Keratinocyte (primary cell): ENCODE measurements at regions not wholly inside any gene's neighbourhood (a gene's known extent, or its start where the extent isn't known, plus 50 kb on each side); places are given as distances from the start of the nearest gene placed in this dataset.

Source experiments
- DNase-seq: peaks from one replicate; pipeline ENCODE4 v3.0.0-alpha.2; 2011; ENCODE audit warnings: low read depth, missing footprints, low spot score
- FAIRE-seq: peaks from 2 replicates; lab custom pipeline; 2011; peaks lifted over from hg19 to GRCh38; lab: Jason Lieb, UNC
- H2AFZ ChIP-seq: 2 replicates; pipeline ENCODE4 v1.6.0; 2012; ENCODE audit warnings: low read length, control low read depth, inconsistent platforms; ENCODE audit not compliant: control insufficient read depth
- H3K27ac ChIP-seq: 2 replicates; pipeline ENCODE4 v1.5.1; 2011; ENCODE audit warnings: low read length; ENCODE audit not compliant: control insufficient read depth, insufficient read depth
- H3K27me3 ChIP-seq: 3 replicates; pipeline ENCODE4 v1.6.0; 2011; ENCODE audit warnings: low read length; ENCODE audit not compliant: control insufficient read depth, insufficient read depth; ENCODE audit errors: extremely low read depth
- H3K36me3 ChIP-seq, 2 experiments: 2 replicates in 1 of 2; 3 replicates in 1 of 2; pipeline ENCODE4 v1.5.1; 2011; ENCODE audit warnings: low read length in 2 of 2, mild to moderate bottlenecking in 1 of 2; ENCODE audit not compliant: control insufficient read depth in 2 of 2, insufficient read depth in 2 of 2; ENCODE audit errors: extremely low read depth in 1 of 2
- H3K4me1 ChIP-seq: 3 replicates; pipeline ENCODE4 v1.5.1; 2011; ENCODE audit warnings: low read length; ENCODE audit not compliant: control insufficient read depth, insufficient read depth; ENCODE audit errors: extremely low read depth
- H3K4me2 ChIP-seq: 3 replicates; pipeline ENCODE4 v1.6.0; 2011; ENCODE audit warnings: low read depth, low read length; ENCODE audit not compliant: control insufficient read depth, insufficient read depth; ENCODE audit errors: extremely low read depth
- H3K4me3 ChIP-seq, 3 experiments: fragments of 200-600 bp in 1 of 3; sonication (generic) in 1 of 3; 2 replicates in 2 of 3; 3 replicates in 1 of 3; pipeline ENCODE4 v1.5.1; 2011 to 2016; ENCODE audit warnings: low read length in 3 of 3, mild to moderate bottlenecking in 3 of 3, control low read depth in 2 of 3, inconsistent platforms in 1 of 3, low read depth in 1 of 3, mixed read lengths in 1 of 3, mixed run types in 1 of 3, moderate library complexity in 1 of 3; ENCODE audit not compliant: control insufficient read depth in 2 of 3, insufficient read depth in 2 of 3; ENCODE audit errors: extremely low read depth in 1 of 3
- H3K79me2 ChIP-seq: 2 replicates; pipeline ENCODE4 v1.6.0; 2012; ENCODE audit warnings: low read length; ENCODE audit not compliant: control insufficient read depth, insufficient read depth
- H3K9ac ChIP-seq: 3 replicates; pipeline ENCODE4 v1.6.0; 2011; ENCODE audit warnings: low read length; ENCODE audit not compliant: control insufficient read depth, insufficient read depth; ENCODE audit errors: extremely low read depth
- H3K9me1 ChIP-seq: 3 replicates; pipeline ENCODE4 v1.6.0; 2011; ENCODE audit warnings: low read length; ENCODE audit not compliant: control insufficient read depth, insufficient read depth; ENCODE audit errors: extremely low read depth
- H3K9me3 ChIP-seq: 2 replicates; pipeline ENCODE4 v1.5.1; 2012; ENCODE audit warnings: low read depth, low read length; ENCODE audit not compliant: control insufficient read depth
- H4K20me1 ChIP-seq: 3 replicates; pipeline ENCODE4 v1.6.0; 2011; ENCODE audit warnings: low read length; ENCODE audit not compliant: control insufficient read depth, insufficient read depth; ENCODE audit errors: extremely low read depth
- CTCF ChIP-seq, 3 experiments: IDR thresholded peaks in 1 of 3; conservative IDR thresholded peaks in 1 of 3; optimal IDR thresholded peaks in 1 of 3; 2 replicates in 2 of 3; 3 replicates in 1 of 3; pipeline versions ENCODE3 to v1.5.1; 2011; ENCODE audit warnings: low read length in 3 of 3, mild to moderate bottlenecking in 3 of 3, moderate library complexity in 2 of 3, control low read depth in 1 of 3, inconsistent platforms in 1 of 3; ENCODE audit not compliant: insufficient read depth in 2 of 3; ENCODE audit errors: extremely low read depth in 1 of 3
- EZH2 ChIP-seq: IDR thresholded peaks from one replicate; pipeline ENCODE4 v1.6.1; 2012; ENCODE audit warnings: inconsistent platforms, mild to moderate bottlenecking, low read length, moderate library complexity
- dilution Hi-C: fragments of 300-500 bp; cut with MboI; formaldehyde crosslinking; loops from one replicate; pipeline ENCODE4 v1.7.0; 2020; ENCODE audit warnings: low sequenced_read_pairs; ENCODE audit not compliant: extremely low pct_ligation_motif_present

GRCh38 chr12:58720421-58720820 lies 199.9 kb downstream of the LRIG3 start:
- H3K27me3 ChIP-seq, result no peaks in the 10 kb centered on the region
- no peak for FAIRE-seq
- dilution Hi-C loops, result no loop called here
- no peak overlapping the region for H2AFZ ChIP-seq
- no peaks in the 10 kb centered on the region for H4K20me1 ChIP-seq
- H3K9me1 ChIP-seq, result no peaks in the 10 kb centered on the region
- H3K9ac ChIP-seq, result no peak overlapping the region
- no peak overlapping the region for H3K27ac ChIP-seq
- H3K4me3 ChIP-seq, result no peak overlapping the region
- no peaks in the 10 kb centered on the region for H3K36me3 ChIP-seq
- no peaks in the 10 kb centered on the region for H3K9me3 ChIP-seq
- DNase-seq, result no peak
- TF ChIP-seq CTCF (optimal IDR thresholded peaks at IDR 0.05 in 1 of 3, IDR thresholded peaks at IDR 0.05 in 1 of 3, conservative IDR thresholded peaks at IDR 0.05 in 1 of 3; ENCODE audit: extremely low read depth in 1 of 3, insufficient read depth in 2 of 3, low read length in 3 of 3), result no peak
- TF ChIP-seq EZH2, result no peak
- H3K4me1 ChIP-seq, result no peaks in the 10 kb centered on the region
- no peaks in the 10 kb centered on the region for H3K79me2 ChIP-seq
- H3K4me2 ChIP-seq, result no peak overlapping the region

- H3K27me3 ChIP-seq, result no peaks in the 10 kb centered on the region
- H3K9ac ChIP-seq, result no peak overlapping the region
- no peak overlapping the region for H3K27ac ChIP-seq
- H3K4me3 ChIP-seq, result no peak overlapping the region
- no peaks in the 10 kb centered on the region for H3K79me2 ChIP-seq
- DNase-seq (no peak), FAIRE-seq (no peak)
- no peak overlapping the region for H2AFZ ChIP-seq
- no peaks in the 10 kb centered on the region for H3K9me3 ChIP-seq
- TF ChIP-seq EZH2 (no peak), CTCF (optimal IDR thresholded peaks at IDR 0.05 in 1 of 3, IDR thresholded peaks at IDR 0.05 in 1 of 3, conservative IDR thresholded peaks at IDR 0.05 in 1 of 3; ENCODE audit: extremely low read depth in 1 of 3, insufficient read depth in 2 of 3, low read length in 3 of 3) (no peak)
- no peaks in the 10 kb centered on the region for H3K9me1 ChIP-seq
- H3K4me2 ChIP-seq, result no peak overlapping the region
- dilution Hi-C loops, result no loop called here
- no peaks in the 10 kb centered on the region for H3K4me1 ChIP-seq
- no peaks in the 10 kb centered on the region for H3K36me3 ChIP-seq
- H4K20me1 ChIP-seq, result no peaks in the 10 kb centered on the region
Measured at GRCh38 chr12:58725400-58726105, 194.8 kb downstream of the LRIG3 start.
